H1 (cell line): ENCODE measurements at regions not wholly inside any gene's neighbourhood (a gene's known extent, or its start where the extent isn't known, plus 50 kb on each side); places are given as distances from the start of the nearest gene placed in this dataset.

Experiments
- CTCF ChIA-PET: fragments of 300-600 bp; sonication (Branson Sonifier 250); formaldehyde crosslinking; loops from one replicate; lab custom pipeline; 2021; ENCODE audit not compliant: partially characterized antibody; lab: Charles Lee
- POLR2A ChIA-PET: fragments of 300-600 bp; sonication (Branson Sonifier 250); formaldehyde crosslinking; loops from one replicate; lab custom pipeline; 2021; ENCODE audit warnings: inconsistent platforms; ENCODE audit not compliant: partially characterized antibody; lab: Charles Lee
- DNase-seq, 2 experiments: peaks; one replicate each; pipeline versions ENCODE4 v3.0.0 to v3.0.0-alpha.2; 2010 to 2022; ENCODE audit warnings: low spot score in 2 of 2, low read depth in 1 of 2, mixed read lengths in 1 of 2
- FAIRE-seq: peaks from 2 replicates; lab custom pipeline; 2011; peaks lifted over from hg19 to GRCh38; lab: Jason Lieb, UNC
- H2AFZ ChIP-seq: 2 replicates; pipeline ENCODE4 v1.8.1; 2012; ENCODE audit warnings: low read length, inconsistent platforms
- H2AK5ac ChIP-seq: 2 replicates; pipeline ENCODE4 v1.6.1; 2013; ENCODE audit warnings: low read depth, low read length
- H2BK120ac ChIP-seq: replicated peaks from 2 replicates; pipeline ENCODE3; 2013; ENCODE audit warnings: low read depth, low read length, inconsistent platforms
- H2BK12ac ChIP-seq: 2 replicates; pipeline ENCODE4 v1.6.1; 2013; ENCODE audit warnings: low read depth, low read length
- H2BK15ac ChIP-seq: 2 replicates; pipeline ENCODE4 v1.6.1; 2013; ENCODE audit warnings: low read length
- H2BK20ac ChIP-seq: 2 replicates; pipeline ENCODE4 v1.6.1; 2013; ENCODE audit warnings: low read length
- H2BK5ac ChIP-seq: 2 replicates; pipeline ENCODE4 v1.6.1; 2013; ENCODE audit warnings: low read depth, low read length
- H3K14ac ChIP-seq: 2 replicates; pipeline ENCODE4 v1.6.1; 2013; ENCODE audit warnings: inconsistent platforms; ENCODE audit not compliant: insufficient read length
- H3K18ac ChIP-seq: 2 replicates; pipeline ENCODE4 v1.6.1; 2013; ENCODE audit warnings: low read length; ENCODE audit errors: extremely low read depth
- H3K23ac ChIP-seq: 2 replicates; pipeline ENCODE4 v1.6.1; 2013; ENCODE audit warnings: inconsistent platforms; ENCODE audit not compliant: insufficient read length
- H3K23me2 ChIP-seq: 2 replicates; pipeline ENCODE4 v1.6.1; 2013; ENCODE audit warnings: low read depth, low read length
- H3K27ac ChIP-seq: 2 replicates; pipeline ENCODE4 v1.6.1; 2011; ENCODE audit warnings: low read depth, low read length, inconsistent platforms
- H3K27me3 ChIP-seq, 4 experiments: replicated peaks in 1 of 4; 1 replicate in 1 of 4; 2 replicates in 3 of 4; pipeline versions ENCODE4 v1.6.1 to v1.8.1; 2011 to 2013; ENCODE audit warnings: low read length in 3 of 4, mild to moderate bottlenecking in 3 of 4, inconsistent platforms in 2 of 4, mixed read lengths in 2 of 4, moderate library complexity in 1 of 4; ENCODE audit not compliant: control insufficient read depth in 3 of 4, insufficient read depth in 3 of 4; ENCODE audit errors: extremely low read depth in 1 of 4
- H3K36me3 ChIP-seq, 4 experiments: 2 replicates each; pipeline versions ENCODE4 v1.6.1 to v1.8.1; 2011 to 2013; ENCODE audit warnings: mild to moderate bottlenecking in 4 of 4, low read length in 3 of 4, moderate library complexity in 2 of 4, control low read depth in 1 of 4, inconsistent platforms in 1 of 4; ENCODE audit not compliant: insufficient read depth in 4 of 4, control insufficient read depth in 2 of 4
- H3K4ac ChIP-seq: replicated peaks from 2 replicates; pipeline ENCODE3; 2013; ENCODE audit warnings: low read length, low read depth, mixed read lengths, inconsistent platforms; ENCODE audit not compliant: insufficient read length
- H3K4me1 ChIP-seq, 4 experiments: replicated peaks in 1 of 4; 1 replicate in 1 of 4; 2 replicates in 3 of 4; pipeline versions ENCODE4 v1.6.1 to v1.8.1; 2011 to 2013; ENCODE audit warnings: low read length in 3 of 4, inconsistent platforms in 2 of 4, mixed read lengths in 1 of 4; ENCODE audit not compliant: insufficient read depth in 4 of 4, control insufficient read depth in 3 of 4
- H3K4me2 ChIP-seq, 2 experiments: 2 replicates each; pipeline versions ENCODE4 v1.6.1 to v1.8.1; 2011 to 2013; ENCODE audit warnings: low read depth in 2 of 2, low read length in 2 of 2, control low read depth in 1 of 2, inconsistent platforms in 1 of 2, mild to moderate bottlenecking in 1 of 2; ENCODE audit not compliant: insufficient read depth in 1 of 2
- H3K4me3 ChIP-seq, 4 experiments: fragments of 200-600, 300-600 bp in 1 of 4; sonication (generic), shearing (Covaris generic), sonication (Bioruptor Twin) in 1 of 4; 2 replicates each; pipeline versions ENCODE4 v1.5.1 to v1.8.1; 2011 to 2016; ENCODE audit warnings: low read length in 4 of 4, low read depth in 3 of 4, control low read depth in 2 of 4, inconsistent platforms in 2 of 4, mild to moderate bottlenecking in 2 of 4, mixed read lengths in 1 of 4, moderate library complexity in 1 of 4; ENCODE audit not compliant: insufficient read depth in 2 of 4; ENCODE audit errors: extremely low read depth in 1 of 4
- H3K56ac ChIP-seq: replicated peaks from 2 replicates; pipeline ENCODE3; 2013; ENCODE audit warnings: low read depth, mild to moderate bottlenecking, mixed read lengths, low read length, inconsistent platforms; ENCODE audit not compliant: insufficient read length
- H3K79me1 ChIP-seq: 2 replicates; pipeline ENCODE4 v1.6.1; 2013; ENCODE audit warnings: low read depth, low read length, control low read depth
- H3K79me2 ChIP-seq, 2 experiments: 2 replicates each; pipeline versions ENCODE4 v1.6.1 to v1.8.1; 2012 to 2013; ENCODE audit warnings: low read length in 2 of 2, mild to moderate bottlenecking in 2 of 2, inconsistent platforms in 1 of 2; ENCODE audit not compliant: insufficient read depth in 2 of 2, control insufficient read depth in 1 of 2
- H3K9ac ChIP-seq, 4 experiments: replicated peaks in 1 of 4; 1 replicate in 1 of 4; 2 replicates in 3 of 4; pipeline versions ENCODE4 v1.6.1 to v1.8.1; 2011 to 2013; ENCODE audit warnings: low read depth in 3 of 4, low read length in 3 of 4, control low read depth in 2 of 4, mild to moderate bottlenecking in 2 of 4, moderate library complexity in 2 of 4, inconsistent platforms in 1 of 4; ENCODE audit errors: extremely low read depth in 1 of 4
- H3K9me3 ChIP-seq, 2 experiments: 2 replicates each; pipeline versions ENCODE4 v1.6.1 to v1.8.1; 2012 to 2013; ENCODE audit warnings: mild to moderate bottlenecking in 2 of 2, moderate library complexity in 2 of 2, control low read depth in 1 of 2, inconsistent platforms in 1 of 2, low read depth in 1 of 2, low read length in 1 of 2, mixed read lengths in 1 of 2; ENCODE audit not compliant: insufficient read depth in 2 of 2
- H4K20me1 ChIP-seq, 2 experiments: replicated peaks in 1 of 2; 2 replicates each; pipeline versions ENCODE3 to v1.8.1; 2011 to 2013; ENCODE audit warnings: inconsistent platforms in 2 of 2, low read length in 2 of 2, mild to moderate bottlenecking in 1 of 2; ENCODE audit not compliant: insufficient read depth in 2 of 2, control insufficient read depth in 1 of 2
- H4K5ac ChIP-seq: 2 replicates; pipeline ENCODE4 v1.6.1; 2013; ENCODE audit warnings: low read length, low read depth, mixed read lengths, inconsistent platforms; ENCODE audit not compliant: insufficient read length
- H4K8ac ChIP-seq: 2 replicates; pipeline ENCODE4 v1.8.0; 2013; ENCODE audit warnings: mild to moderate bottlenecking, moderate library complexity, low read length, inconsistent platforms; ENCODE audit not compliant: insufficient read depth; ENCODE audit errors: extremely low read depth
- H4K91ac ChIP-seq: replicated peaks from 2 replicates; pipeline ENCODE3; 2013; ENCODE audit warnings: low read length, mixed read lengths, inconsistent platforms; ENCODE audit not compliant: insufficient read length
- BACH1 ChIP-seq: IDR thresholded peaks from 2 replicates; pipeline ENCODE4 v1.6.1; 2012; ENCODE audit warnings: low read length, improper control_type of control experiment
- BRCA1 ChIP-seq: IDR thresholded peaks from 2 replicates; pipeline ENCODE4 v1.6.1; 2012; ENCODE audit warnings: low read depth, low read length, improper control_type of control experiment
- EGR1 ChIP-seq: IDR thresholded peaks from 2 replicates; pipeline ENCODE4 v1.6.1; 2011; ENCODE audit warnings: low read depth, low read length, borderline replicate concordance
- EP300 ChIP-seq, 2 experiments: IDR thresholded peaks; 1 replicate in 1 of 2; 2 replicates in 1 of 2; pipeline ENCODE4 v1.6.1; 2011 to 2012; ENCODE audit warnings: low read depth in 2 of 2, low read length in 2 of 2, mild to moderate bottlenecking in 2 of 2, borderline replicate concordance in 1 of 2, inconsistent platforms in 1 of 2, moderate library complexity in 1 of 2
- SRF ChIP-seq: IDR thresholded peaks from 2 replicates; pipeline ENCODE4 v1.6.1; 2011; ENCODE audit warnings: mild to moderate bottlenecking, low read depth, low read length, moderate library complexity
- WGBS, 2 experiments: shearing (Covaris generic) in 1 of 2; methylation state at CpG; one replicate each; pipeline versions ENCODE4 v1.1.6 to v1.1.7; 2013 to 2015; ENCODE audit warnings: low lambda C conversion rate in 2 of 2, mixed read lengths in 2 of 2, inconsistent platforms in 1 of 2, low coverage in 1 of 2, missing lambda C conversion rate in 1 of 2; ENCODE audit not compliant: insufficient replicate concordance in 2 of 2, insufficient coverage in 1 of 2, insufficient read length in 1 of 2; ENCODE audit errors: extremely low coverage in 1 of 2, missing lambda C conversion rate in 1 of 2; 5-methylcytosine and 5-hydroxymethylcytosine counted together

GRCh38 chr3:165897137-165897536 is 59.9 kb upstream of the BCHE start:
- DNase-seq (no peak), FAIRE-seq (no peak)
- Histone ChIP-seq H3K27ac (no peak overlapping the region), H3K79me1 (no peaks in the 10 kb centered on the region), H3K23me2 (no peaks in the 10 kb centered on the region), H2AK5ac (no peak overlapping the region), H3K79me2 (no peaks in the 10 kb centered on the region), H3K36me3 (no peaks in the 10 kb centered on the region), H3K4ac (no peak overlapping the region)
- no peak for TF ChIP-seq EP300 (IDR thresholded peaks at IDR 0.05; ENCODE audit: borderline replicate concordance in 1 of 2, low read depth in 2 of 2, low read length in 2 of 2)
- no peak for TF ChIP-seq BRCA1
- TF ChIP-seq BACH1 = no peak
- no peak for TF ChIP-seq EGR1
- TF ChIP-seq SRF = no peak
- TF ChIP-seq, all 59 proteins: peak for 0
- no peak overlapping the region for H3K9ac ChIP-seq
- no peaks in the 10 kb centered on the region for H3K9me3 ChIP-seq
- H4K91ac ChIP-seq = no peak overlapping the region
- H2BK12ac ChIP-seq = no peak overlapping the region
- H3K14ac ChIP-seq = no peak overlapping the region
- CTCF ChIA-PET = interaction anchor here (1.2 to 1.9 kb wide), 4 partner anchors 132 to 192 kb away, joined by 3 to 7 read pairs (median 4); no protein-coding TSS in a partner anchor
- H4K8ac ChIP-seq = no peak overlapping the region
- H4K5ac ChIP-seq = no peak overlapping the region
- no peak overlapping the region for H3K4me2 ChIP-seq
- H3K4me1 ChIP-seq = peaks cover 0 to 2% (median 0%) of the 10 kb centered on the region in 4 experiments; a peak in 2 of 7 replicates
- no peak overlapping the region for H3K23ac ChIP-seq
- H3K4me3 ChIP-seq = no peak overlapping the region
- H2AFZ ChIP-seq = no peak overlapping the region
- WGBS, 2 experiments = 92% methylated on average over 7 of the region's 7 CpGs; no CpG with 5 or more reads in 1 of the 2 experiments
- POLR2A ChIA-PET = no interaction called here
- H3K27me3 ChIP-seq = no peaks in the 10 kb centered on the region
- H3K56ac ChIP-seq = no peak overlapping the region
- no peak overlapping the region for H2BK15ac ChIP-seq
- no peak overlapping the region for H2BK120ac ChIP-seq
- no peak overlapping the region for H2BK5ac ChIP-seq
- H4K20me1 ChIP-seq = no peaks in the 10 kb centered on the region
- H2BK20ac ChIP-seq = no peak overlapping the region
- no peak overlapping the region for H3K18ac ChIP-seq
